Esophagus squamous epithelium (tissue), 5 donors: ENCODE measurements at regions not wholly inside any gene's neighbourhood (a gene's known extent, or its start where the extent isn't known, plus 50 kb on each side); places are given as distances from the start of the nearest gene placed in this dataset.

ENCODE experiments used
- DNase-seq: peaks from one replicate; lab custom pipeline; 2025; lab: John Stamatoyannopoulos, UW
- H3K27ac ChIP-seq, 4 donors: fragments of 200-600 bp; sonication (generic); one replicate each; pipeline ENCODE4 v1.5.1; 2016 to 2019; ENCODE audit warnings: mild to moderate bottlenecking in 1 of 4
- H3K27me3 ChIP-seq, 4 donors: fragments of 200-600 bp; sonication (generic); 1 replicate in 3 of 4; 2 replicates in 1 of 4; pipeline versions ENCODE4 v1.5.1 to v1.6.0; 2017 to 2021; ENCODE audit warnings: antibody characterized with exemption in 1 of 4
- H3K36me3 ChIP-seq, 3 donors: fragments of 200-600 bp; sonication (generic); one replicate each; pipeline ENCODE4 v1.5.1; 2016 to 2019
- H3K4me1 ChIP-seq, 3 donors: fragments of 200-600 bp; sonication (generic); one replicate each; pipeline ENCODE4 v1.5.1; 2017 to 2019
- H3K4me3 ChIP-seq, 4 donors: fragments of 200-600 bp; sonication (generic); 1 replicate in 3 of 4; 2 replicates in 1 of 4; pipeline ENCODE4 v1.5.1; 2016 to 2019; ENCODE audit warnings: mild to moderate bottlenecking in 2 of 4, moderate library complexity in 1 of 4
- H3K9me3 ChIP-seq, 3 donors: fragments of 200-600 bp; sonication (generic); one replicate each; pipeline ENCODE4 v1.5.1; 2016 to 2019
- CTCF ChIP-seq, 6 experiments: fragments of 450-650 bp in 4 of 6; fragments of 200-600 bp in 2 of 6; sonication (generic) in 2 of 6; IDR thresholded peaks; one replicate each; pipeline ENCODE4 v1.5.1; 2016 to 2019; ENCODE audit warnings: antibody characterized with exemption in 6 of 6, mild to moderate bottlenecking in 4 of 6, moderate library complexity in 4 of 6
- POLR2A ChIP-seq, 4 donors: fragments of 450-650 bp; IDR thresholded peaks; one replicate each; pipeline ENCODE4 v1.6.1; 2017; ENCODE audit warnings: antibody characterized with exemption in 4 of 4, mild to moderate bottlenecking in 4 of 4, moderate library complexity in 3 of 4
- WGBS, 2 donors: methylation state at CpG; one replicate each; pipeline ENCODE4 v1.1.5; 2018; 5-methylcytosine and 5-hydroxymethylcytosine counted together
- intact Hi-C: fragments of 100-400 bp; cut with DNase I; formaldehyde crosslinking; loops from one replicate; pipeline ENCODE4 v1.15.0; 2022
- donor health status: DM: yes; HTN: yes; CAD: no.

DNA sequence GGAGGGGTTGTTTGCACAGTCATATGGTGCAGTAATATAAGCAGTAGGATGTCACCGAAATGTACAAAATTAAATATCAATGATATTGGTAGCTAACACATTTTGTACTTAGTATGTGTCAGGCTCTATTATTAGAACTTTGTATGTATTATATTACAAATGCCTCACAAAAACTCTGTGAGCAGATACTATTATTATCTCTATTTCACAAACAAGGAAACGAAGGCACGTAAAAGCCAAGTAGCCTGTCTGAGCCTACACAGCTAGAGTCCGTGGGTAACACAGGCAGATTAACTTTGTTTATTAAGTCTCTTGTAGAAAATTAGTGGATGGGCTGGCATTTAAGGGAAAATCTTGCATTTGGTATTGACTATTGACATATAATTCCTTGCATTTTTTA, 284.3 kb upstream of the DAB2 start:
- DNase-seq = no peak
- Histone ChIP-seq H3K9me3 (no peaks in the 10 kb centered on the region), H3K36me3 (no peaks in the 10 kb centered on the region), H3K4me3 (no peak overlapping the region), H3K4me1 (no peaks in the 10 kb centered on the region), H3K27ac (no peak overlapping the region), H3K27me3 (no peaks in the 10 kb centered on the region)
- no peak for TF ChIP-seq CTCF (IDR thresholded peaks at IDR 0.05)
- no peak for TF ChIP-seq POLR2A (IDR thresholded peaks at IDR 0.05)
- WGBS, 2 donors = 74 to 86% methylated on average over 4 of the region's 4 CpGs
- intact Hi-C loops = no loop called here

- 65 to 79% methylated on average over 3 of the region's 3 CpGs for WGBS, 2 donors
- no peak for TF ChIP-seq CTCF (IDR thresholded peaks at IDR 0.05)
- TF ChIP-seq POLR2A (IDR thresholded peaks at IDR 0.05) = no peak
- DNase-seq = no peak
- Histone ChIP-seq H3K4me3 (no peak overlapping the region), H3K4me1 (no peaks in the 10 kb centered on the region), H3K36me3 (no peaks in the 10 kb centered on the region), H3K27me3 (no peaks in the 10 kb centered on the region), H3K9me3 (no peaks in the 10 kb centered on the region), H3K27ac (no peak overlapping the region)
- intact Hi-C loops = no loop called here
These were observed 278.1 kb upstream of the DAB2 start for GRCh38 chr5:39702928-39703327.

DNA sequence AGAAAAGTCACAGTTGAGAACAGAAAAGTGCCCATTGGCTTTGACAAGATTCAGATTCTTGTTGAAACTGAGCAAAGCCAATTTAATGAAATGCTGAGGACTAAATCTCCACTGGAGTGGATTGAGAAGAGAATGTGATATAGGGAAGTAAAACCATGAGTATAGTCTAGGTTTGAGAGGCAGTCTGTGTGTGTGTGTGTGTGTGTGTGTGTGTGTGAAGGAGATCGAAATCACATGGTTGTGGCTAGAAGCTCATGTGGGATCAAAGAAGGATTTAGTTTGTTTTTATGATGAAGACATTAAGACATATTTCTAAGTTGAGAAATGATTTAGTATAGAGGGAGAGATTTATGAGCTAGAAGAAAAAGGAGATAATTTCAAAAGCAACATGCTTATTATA, 275.7 kb upstream of the DAB2 start:
- no peak overlapping the region for H3K4me3 ChIP-seq
- H3K36me3 ChIP-seq = no peaks in the 10 kb centered on the region
- H3K27me3 ChIP-seq = no peaks in the 10 kb centered on the region
- intact Hi-C loops = no loop called here
- DNase-seq = no peak
- 32 to 46% methylated on average over 1 of the region's 1 CpG for WGBS, 2 donors
- H3K27ac ChIP-seq = no peak overlapping the region
- H3K4me1 ChIP-seq = no peaks in the 10 kb centered on the region
- no peak for TF ChIP-seq CTCF (IDR thresholded peaks at IDR 0.05)
- no peak for TF ChIP-seq POLR2A (IDR thresholded peaks at IDR 0.05)
- no peaks in the 10 kb centered on the region for H3K9me3 ChIP-seq

DNA sequence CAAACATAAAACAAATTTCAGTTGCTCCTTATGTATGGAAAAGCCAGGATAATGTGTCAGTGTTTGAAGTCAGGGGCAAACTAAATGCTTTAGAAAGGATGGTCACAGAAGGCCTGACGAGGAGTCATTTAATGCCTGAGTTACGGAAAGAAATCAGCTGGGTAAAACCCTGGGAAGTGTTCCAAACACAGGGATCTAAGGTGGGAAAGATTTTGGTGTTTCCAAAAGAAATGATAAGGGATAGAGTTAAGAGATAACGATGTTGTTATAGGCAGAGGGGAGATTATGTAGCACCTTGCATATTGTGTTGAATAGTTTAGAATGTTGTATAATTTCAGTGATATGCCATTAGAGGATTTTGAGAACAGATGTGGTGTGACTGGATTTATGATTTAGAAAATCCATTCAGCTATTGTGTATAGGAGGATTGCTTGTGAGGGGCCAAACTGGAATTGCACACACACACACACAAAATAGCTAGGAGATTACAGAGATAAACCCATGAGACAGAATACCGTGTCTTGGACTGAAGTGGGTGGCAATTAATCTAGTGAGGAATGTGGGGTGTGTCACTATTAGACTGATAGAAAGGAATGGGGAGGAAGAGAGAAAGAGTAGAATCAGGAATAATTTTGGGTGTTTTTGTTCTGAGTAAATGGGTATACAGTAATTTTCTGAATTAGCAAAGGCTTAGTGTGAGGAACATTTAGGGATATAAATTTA, 274.2 kb upstream of the DAB2 start:
- Histone ChIP-seq H3K27me3 (no peaks in the 10 kb centered on the region), H3K4me1 (no peaks in the 10 kb centered on the region), H3K36me3 (no peaks in the 10 kb centered on the region), H3K9me3 (no peaks in the 10 kb centered on the region), H3K27ac (no peak overlapping the region), H3K4me3 (no peak overlapping the region)
- intact Hi-C loops = no loop called here
- 63% methylated on average over 4 of the region's 4 CpGs for WGBS, 2 donors
- no peak for DNase-seq
- TF ChIP-seq CTCF (IDR thresholded peaks at IDR 0.05) = no peak
- no peak for TF ChIP-seq POLR2A (IDR thresholded peaks at IDR 0.05)

GRCh38 chr5:39697881-39698280, 273.1 kb upstream of the DAB2 start:
- Histone ChIP-seq H3K27ac (no peak overlapping the region), H3K27me3 (no peaks in the 10 kb centered on the region), H3K4me1 (no peaks in the 10 kb centered on the region), H3K9me3 (no peaks in the 10 kb centered on the region), H3K36me3 (no peaks in the 10 kb centered on the region), H3K4me3 (no peak overlapping the region)
- intact Hi-C loops = no loop called here
- DNase-seq = no peak
- TF ChIP-seq POLR2A (IDR thresholded peaks at IDR 0.05) = no peak
- TF ChIP-seq CTCF (IDR thresholded peaks at IDR 0.05) = no peak
